Fibroblast of lung (primary cell): ENCODE measurements at regions not wholly inside any gene's neighbourhood (a gene's known extent, or its start where the extent isn't known, plus 50 kb on each side); places are given as distances from the start of the nearest gene placed in this dataset.

ENCODE experiments used
- EZH2 ChIP-seq: IDR thresholded peaks from 2 replicates; pipeline ENCODE4 v1.5.1; 2012; ENCODE audit warnings: low read length, control low read depth, mild to moderate bottlenecking; ENCODE audit errors: missing control alignments
- TF ChIP-seq, protein P1 (sequence below), 2 donors: IDR thresholded peaks in 1 of 2; conservative IDR thresholded peaks in 1 of 2; 1 replicate in 1 of 2; 2 replicates in 1 of 2; pipeline ENCODE4 v1.5.1; 2011 to 2012; ENCODE audit warnings: low read length in 2 of 2, control low read depth in 1 of 2, inconsistent platforms in 1 of 2, low read depth in 1 of 2, mild to moderate bottlenecking in 1 of 2

DNA sequence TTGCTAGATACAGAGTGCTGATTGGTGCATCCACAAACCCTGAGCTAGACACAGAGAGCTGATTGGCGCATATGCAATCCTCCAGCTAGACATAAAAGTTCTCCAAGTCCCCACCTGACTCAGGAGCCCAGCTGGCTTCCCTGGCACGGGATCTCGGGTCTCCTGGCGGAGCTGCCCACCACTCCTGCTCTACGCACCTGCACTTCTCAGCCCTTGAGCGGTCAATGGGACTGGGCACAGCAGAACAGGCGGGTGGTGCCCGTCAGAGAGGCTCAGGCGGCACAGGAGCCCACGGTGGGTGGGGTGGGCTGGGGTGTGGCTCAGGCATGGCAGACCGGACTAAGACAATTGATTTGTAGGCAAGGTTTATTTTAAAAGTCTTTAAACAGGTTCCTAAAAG, 1365.5 kb downstream of the FAM181B start:
- TF ChIP-seq, protein P1, sequence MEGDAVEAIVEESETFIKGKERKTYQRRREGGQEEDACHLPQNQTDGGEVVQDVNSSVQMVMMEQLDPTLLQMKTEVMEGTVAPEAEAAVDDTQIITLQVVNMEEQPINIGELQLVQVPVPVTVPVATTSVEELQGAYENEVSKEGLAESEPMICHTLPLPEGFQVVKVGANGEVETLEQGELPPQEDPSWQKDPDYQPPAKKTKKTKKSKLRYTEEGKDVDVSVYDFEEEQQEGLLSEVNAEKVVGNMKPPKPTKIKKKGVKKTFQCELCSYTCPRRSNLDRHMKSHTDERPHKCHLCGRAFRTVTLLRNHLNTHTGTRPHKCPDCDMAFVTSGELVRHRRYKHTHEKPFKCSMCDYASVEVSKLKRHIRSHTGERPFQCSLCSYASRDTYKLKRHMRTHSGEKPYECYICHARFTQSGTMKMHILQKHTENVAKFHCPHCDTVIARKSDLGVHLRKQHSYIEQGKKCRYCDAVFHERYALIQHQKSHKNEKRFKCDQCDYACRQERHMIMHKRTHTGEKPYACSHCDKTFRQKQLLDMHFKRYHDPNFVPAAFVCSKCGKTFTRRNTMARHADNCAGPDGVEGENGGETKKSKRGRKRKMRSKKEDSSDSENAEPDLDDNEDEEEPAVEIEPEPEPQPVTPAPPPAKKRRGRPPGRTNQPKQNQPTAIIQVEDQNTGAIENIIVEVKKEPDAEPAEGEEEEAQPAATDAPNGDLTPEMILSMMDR (conservative IDR thresholded peaks at IDR 0.05 in 1 of 2, IDR thresholded peaks at IDR 0.05 in 1 of 2; ENCODE audit: low read depth in 1 of 2, low read length in 2 of 2) = no peak
- TF ChIP-seq EZH2 = no peak
